Activated naive CD8-positive, alpha-beta T cell treated with anti-CD3 and anti-CD28 coated beads, Interleukin-2, amount 50 U/mL, for 24 hours (primary cell): ENCODE measurements at regions not wholly inside any gene's neighbourhood (a gene's known extent, or its start where the extent isn't known, plus 50 kb on each side); places are given as distances from the start of the nearest gene placed in this dataset.

ENCODE experiments used
- ATAC-seq: fragments of 150-1000 bp; cut with Tn5 transposase; one replicate; pipeline ENCODE4 v1.10.0; 2021
- DNase-seq: peaks from one replicate; pipeline ENCODE4 v3.0.0; 2021
- H3K27ac Mint-ChIP-seq: one replicate; pipeline ENCODE4 v1.8.0; 2021; ENCODE audit warnings: mild to moderate bottlenecking, mixed read lengths
- H3K27me3 Mint-ChIP-seq: one replicate; pipeline ENCODE4 v1.8.0; 2021; ENCODE audit warnings: mixed read lengths
- H3K36me3 Mint-ChIP-seq: one replicate; pipeline ENCODE4 v1.8.0; 2021; ENCODE audit warnings: low read depth, mixed read lengths
- H3K4me1 Mint-ChIP-seq: one replicate; pipeline ENCODE4 v1.8.0; 2021; ENCODE audit warnings: mixed read lengths
- H3K4me3 Mint-ChIP-seq: one replicate; pipeline ENCODE4 v1.8.0; 2021; ENCODE audit warnings: mild to moderate bottlenecking, moderate library complexity, mixed read lengths
- H3K9me3 Mint-ChIP-seq: one replicate; pipeline ENCODE4 v1.8.0; 2021; ENCODE audit warnings: mixed read lengths

- no peak overlapping the region for H3K27ac Mint-ChIP-seq
- no peak overlapping the region for H3K4me3 Mint-ChIP-seq
- H3K36me3 Mint-ChIP-seq: no peaks in the 10 kb centered on the region
- DNase-seq (no peak), ATAC-seq (no peak)
- no peaks in the 10 kb centered on the region for H3K4me1 Mint-ChIP-seq
- no peaks in the 10 kb centered on the region for H3K27me3 Mint-ChIP-seq
- peaks cover 19% of the 10 kb centered on the region for H3K9me3 Mint-ChIP-seq
Measured at GRCh38 chr5:62982348-62982747, 403.7 kb downstream of the LRRC70 start.

GRCh38 chr5:62980884-62981283 lies 402.3 kb downstream of the LRRC70 start:
- Mint-ChIP-seq H3K4me1 (no peaks in the 10 kb centered on the region), H3K9me3 (peaks cover 11% of the 10 kb centered on the region), H3K36me3 (no peaks in the 10 kb centered on the region), H3K27ac (no peak overlapping the region), H3K27me3 (no peaks in the 10 kb centered on the region), H3K4me3 (no peak overlapping the region)
- ATAC-seq: no peak
- no peak for DNase-seq

GRCh38 chr5:62979472-62979871 lies 400.9 kb downstream of the LRRC70 start:
- DNase-seq (no peak), ATAC-seq (no peak)
- H3K27ac Mint-ChIP-seq: no peak overlapping the region
- H3K4me1 Mint-ChIP-seq: no peaks in the 10 kb centered on the region
- no peaks in the 10 kb centered on the region for H3K27me3 Mint-ChIP-seq
- peaks cover 7% of the 10 kb centered on the region for H3K9me3 Mint-ChIP-seq
- H3K4me3 Mint-ChIP-seq: no peak overlapping the region
- no peaks in the 10 kb centered on the region for H3K36me3 Mint-ChIP-seq

- Mint-ChIP-seq H3K4me3 (no peak overlapping the region), H3K9me3 (peaks cover 7% of the 10 kb centered on the region), H3K4me1 (no peaks in the 10 kb centered on the region), H3K27ac (no peak overlapping the region), H3K27me3 (no peaks in the 10 kb centered on the region), H3K36me3 (no peaks in the 10 kb centered on the region)
- no peak for ATAC-seq
- no peak for DNase-seq
Measured at GRCh38 chr5:62977661-62978060, 399.0 kb downstream of the LRRC70 start.

GRCh38 chr5:62974623-62975022 lies 396.0 kb downstream of the LRRC70 start:
- no peaks in the 10 kb centered on the region for H3K27me3 Mint-ChIP-seq
- DNase-seq (no peak), ATAC-seq (no peak)
- no peak overlapping the region for H3K4me3 Mint-ChIP-seq
- H3K27ac Mint-ChIP-seq: no peak overlapping the region
- no peaks in the 10 kb centered on the region for H3K36me3 Mint-ChIP-seq
- H3K4me1 Mint-ChIP-seq: no peaks in the 10 kb centered on the region
- H3K9me3 Mint-ChIP-seq: peaks cover 5% of the 10 kb centered on the region

GRCh38 chr5:62969409-62970120 lies 390.9 kb downstream of the LRRC70 start:
- H3K9me3 Mint-ChIP-seq: peaks cover 13% of the 10 kb centered on the region

GRCh38 chr5:62964428-62964827 lies 385.8 kb downstream of the LRRC70 start:
- H3K27me3 Mint-ChIP-seq: no peaks in the 10 kb centered on the region
- H3K9me3 Mint-ChIP-seq: peaks cover 29% of the 10 kb centered on the region
- H3K36me3 Mint-ChIP-seq: no peaks in the 10 kb centered on the region
- H3K4me3 Mint-ChIP-seq: no peak overlapping the region
- no peak for DNase-seq
- no peaks in the 10 kb centered on the region for H3K4me1 Mint-ChIP-seq
- ATAC-seq: no peak
- no peak overlapping the region for H3K27ac Mint-ChIP-seq

More at GRCh38 chr5:62969409-62970120, 390.9 kb downstream of the LRRC70 start:
- H3K27ac Mint-ChIP-seq: no peak overlapping the region
- no peak for DNase-seq
- ATAC-seq: no peak
- no peaks in the 10 kb centered on the region for H3K27me3 Mint-ChIP-seq
- no peaks in the 10 kb centered on the region for H3K36me3 Mint-ChIP-seq
- no peak overlapping the region for H3K4me3 Mint-ChIP-seq
- H3K4me1 Mint-ChIP-seq: no peaks in the 10 kb centered on the region

GRCh38 chr5:62960781-62961180 lies 382.2 kb downstream of the LRRC70 start:
- Mint-ChIP-seq H3K4me3 (no peak overlapping the region), H3K4me1 (no peaks in the 10 kb centered on the region), H3K36me3 (no peaks in the 10 kb centered on the region), H3K27ac (no peak overlapping the region), H3K9me3 (peaks cover 25% of the 10 kb centered on the region), H3K27me3 (no peaks in the 10 kb centered on the region)
- no peak for DNase-seq
- no peak for ATAC-seq

- H3K27me3 Mint-ChIP-seq: no peaks in the 10 kb centered on the region
- no peaks in the 10 kb centered on the region for H3K4me1 Mint-ChIP-seq
- ATAC-seq (no peak), DNase-seq (no peak)
- no peaks in the 10 kb centered on the region for H3K9me3 Mint-ChIP-seq
- no peaks in the 10 kb centered on the region for H3K36me3 Mint-ChIP-seq
- H3K27ac Mint-ChIP-seq: no peak overlapping the region
- H3K4me3 Mint-ChIP-seq: no peak overlapping the region
Measured at GRCh38 chr5:62956597-62956996, 378.0 kb downstream of the LRRC70 start.

- no peak for ATAC-seq
Measured at GRCh38 chr5:62954578-62954977, 376.0 kb downstream of the LRRC70 start.

GRCh38 chr5:62948301-62948700 lies 369.7 kb downstream of the LRRC70 start:
- H3K4me3 Mint-ChIP-seq: no peak overlapping the region
- no peak overlapping the region for H3K27ac Mint-ChIP-seq
- ATAC-seq (no peak), DNase-seq (no peak)
- H3K9me3 Mint-ChIP-seq: no peaks in the 10 kb centered on the region
- no peaks in the 10 kb centered on the region for H3K27me3 Mint-ChIP-seq
- no peaks in the 10 kb centered on the region for H3K36me3 Mint-ChIP-seq
- H3K4me1 Mint-ChIP-seq: no peaks in the 10 kb centered on the region

More at GRCh38 chr5:62954578-62954977, 376.0 kb downstream of the LRRC70 start:
- Mint-ChIP-seq H3K27me3 (no peaks in the 10 kb centered on the region), H3K27ac (no peak overlapping the region), H3K9me3 (no peaks in the 10 kb centered on the region), H3K36me3 (no peaks in the 10 kb centered on the region), H3K4me1 (no peaks in the 10 kb centered on the region), H3K4me3 (no peak overlapping the region)
- no peak for DNase-seq

- H3K4me1 Mint-ChIP-seq: no peaks in the 10 kb centered on the region
- no peak overlapping the region for H3K27ac Mint-ChIP-seq
- no peaks in the 10 kb centered on the region for H3K9me3 Mint-ChIP-seq
- no peak for DNase-seq
- no peak overlapping the region for H3K4me3 Mint-ChIP-seq
- no peak for ATAC-seq
- H3K36me3 Mint-ChIP-seq: no peaks in the 10 kb centered on the region
- no peaks in the 10 kb centered on the region for H3K27me3 Mint-ChIP-seq
Measured at GRCh38 chr5:62942384-62942783, 363.8 kb downstream of the LRRC70 start.

- no peak for ATAC-seq
- no peaks in the 10 kb centered on the region for H3K27me3 Mint-ChIP-seq
- H3K4me1 Mint-ChIP-seq: no peaks in the 10 kb centered on the region
- no peak overlapping the region for H3K4me3 Mint-ChIP-seq
- no peak overlapping the region for H3K27ac Mint-ChIP-seq
- no peak for DNase-seq
- no peaks in the 10 kb centered on the region for H3K9me3 Mint-ChIP-seq
- H3K36me3 Mint-ChIP-seq: no peaks in the 10 kb centered on the region
Measured at GRCh38 chr5:62938927-62939326, 360.3 kb downstream of the LRRC70 start.

GRCh38 chr5:62937661-62938558 lies 359.3 kb downstream of the LRRC70 start:
- Mint-ChIP-seq H3K9me3 (no peaks in the 10 kb centered on the region), H3K4me3 (no peak overlapping the region), H3K4me1 (no peaks in the 10 kb centered on the region), H3K27me3 (no peaks in the 10 kb centered on the region), H3K36me3 (no peaks in the 10 kb centered on the region), H3K27ac (no peak overlapping the region)
- DNase-seq (no peak), ATAC-seq (no peak)

GRCh38 chr5:62935660-62936059 lies 357.0 kb downstream of the LRRC70 start:
- Mint-ChIP-seq H3K4me3 (no peak overlapping the region), H3K27me3 (no peaks in the 10 kb centered on the region), H3K36me3 (no peaks in the 10 kb centered on the region), H3K27ac (no peak overlapping the region), H3K4me1 (no peaks in the 10 kb centered on the region), H3K9me3 (no peaks in the 10 kb centered on the region)
- ATAC-seq: no peak
- no peak for DNase-seq
